Psoas muscle (tissue), 7 donors: ENCODE measurements at regions not wholly inside any gene's neighbourhood (a gene's known extent, or its start where the extent isn't known, plus 50 kb on each side); places are given as distances from the start of the nearest gene placed in this dataset.
A peak's percentile ranks its signal among the peaks of the same experiment; 100 is the strongest.

Experiments
- ATAC-seq, 4 donors: fragments of 200-7000 bp; cut with Tn5 transposase; one replicate each; pipeline ENCODE4 v1.9.1; 2020; ENCODE audit warnings: moderate library complexity in 3 of 4, mild to moderate bottlenecking in 2 of 4
- DNase-seq, 2 donors: peaks; one replicate each; pipeline ENCODE4 v3.0.0-alpha.2; 2020
- H3K27ac ChIP-seq: fragments of 200-600 bp; one replicate; pipeline ENCODE4 v1.8.0; 2022
- H3K27me3 ChIP-seq, 3 donors: fragments of 200-600 bp in 1 of 3; one replicate each; pipeline versions ENCODE4 v1.6.1 to v1.8.0; 2013 to 2022; ENCODE audit warnings: low read length in 2 of 3, mild to moderate bottlenecking in 2 of 3, moderate library complexity in 1 of 3; ENCODE audit not compliant: insufficient read depth in 3 of 3
- H3K36me3 ChIP-seq, 2 donors: fragments of 200-600 bp in 1 of 2; one replicate each; pipeline versions ENCODE4 v1.6.1 to v1.8.0; 2013 to 2022; ENCODE audit warnings: low read depth in 1 of 2, mild to moderate bottlenecking in 1 of 2, moderate library complexity in 1 of 2; ENCODE audit not compliant: insufficient read depth in 1 of 2
- H3K4me1 ChIP-seq: fragments of 200-600 bp; one replicate; pipeline ENCODE4 v1.8.0; 2022
- H3K4me3 ChIP-seq: fragments of 200-600 bp; one replicate; pipeline ENCODE4 v1.8.0; 2022; ENCODE audit warnings: mild to moderate bottlenecking
- H3K9me3 ChIP-seq: fragments of 200-600 bp; one replicate; pipeline ENCODE4 v1.8.0; 2022
- WGBS, 3 donors: extraction: QIAGEN DNeasy Blood & Tissue Kit; methylation state at CpG; one replicate each; pipeline versions ENCODE4 v1.1.6 to v1.1.7; 2013; 5-methylcytosine and 5-hydroxymethylcytosine counted together
- intact Hi-C, 2 donors: fragments of 100-400 bp; cut with DNase I; formaldehyde crosslinking; loops; one replicate each; pipeline versions ENCODE4 v1.11.0 to v1.14.2; 2022
- TF ChIP-seq, protein P1 (sequence below): fragments of 200-600 bp; IDR thresholded peaks from one replicate; pipeline ENCODE4 v1.8.0; 2022; ENCODE audit warnings: antibody characterized with exemption
- donor health status: healthy with polysubstance abuse.
- donor health status: DM: no; HTN: no; CAD: no; lungs with moderate emphysema.
- donor health status: Bipolar disorder and iron deficiency.
- donor health status: healthy.
- donor health status: DM: yes; HTN: yes; CAD: no.
- donor health status: DM: no; HTN: no; CAD: no.
- donor health status: DM: yes; HTN: yes; CAD: no.

DNA sequence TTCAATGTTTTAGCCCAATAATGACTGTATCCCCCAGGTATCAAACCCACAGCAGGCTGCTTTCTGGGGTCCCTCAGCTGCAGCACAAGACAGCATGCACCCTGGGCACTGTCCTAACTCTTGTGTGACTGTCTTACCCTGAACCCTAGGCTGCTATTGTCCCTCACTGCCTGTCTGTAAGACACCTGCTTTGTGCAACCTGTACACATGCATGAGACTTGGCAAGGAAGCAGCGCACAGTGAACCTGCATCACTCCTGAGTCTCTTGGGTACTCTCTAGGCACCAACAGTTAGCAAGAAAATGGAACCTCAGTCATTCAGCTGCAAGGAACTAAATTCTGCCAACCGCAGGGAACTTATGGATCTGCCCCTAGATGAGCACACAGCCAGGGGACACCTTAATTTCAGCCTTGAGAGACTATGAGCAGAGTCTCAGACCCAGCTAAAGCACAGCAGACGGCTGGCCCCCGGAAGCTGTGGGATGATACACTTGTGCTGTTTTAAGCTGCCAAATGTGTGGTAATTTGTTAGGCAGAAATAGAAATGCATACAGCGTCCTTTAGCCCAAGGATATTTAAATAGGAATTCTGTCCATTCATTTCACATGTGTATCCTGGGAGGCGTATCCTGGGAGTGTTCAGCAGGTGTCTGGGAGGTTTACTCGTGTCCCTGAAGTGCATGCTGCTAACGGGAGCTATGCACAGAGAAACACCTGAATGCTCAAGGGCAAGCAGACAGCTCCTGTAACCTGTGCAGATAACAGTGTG is 223.8 kb downstream of the KLF13 start:
- ATAC-seq: no peak
- no peak for DNase-seq
- no peaks in the 10 kb centered on the region for H3K4me1 ChIP-seq
- intact Hi-C loops: no loop called here
- H3K27me3 ChIP-seq: no peaks in the 10 kb centered on the region
- H3K4me3 ChIP-seq: no peak overlapping the region
- H3K27ac ChIP-seq: no peak overlapping the region
- WGBS, 3 donors: 73 to 82% (median 77%) methylated on average over 8 of the region's 8 CpGs
- H3K9me3 ChIP-seq: no peaks in the 10 kb centered on the region
- TF ChIP-seq, protein P1, sequence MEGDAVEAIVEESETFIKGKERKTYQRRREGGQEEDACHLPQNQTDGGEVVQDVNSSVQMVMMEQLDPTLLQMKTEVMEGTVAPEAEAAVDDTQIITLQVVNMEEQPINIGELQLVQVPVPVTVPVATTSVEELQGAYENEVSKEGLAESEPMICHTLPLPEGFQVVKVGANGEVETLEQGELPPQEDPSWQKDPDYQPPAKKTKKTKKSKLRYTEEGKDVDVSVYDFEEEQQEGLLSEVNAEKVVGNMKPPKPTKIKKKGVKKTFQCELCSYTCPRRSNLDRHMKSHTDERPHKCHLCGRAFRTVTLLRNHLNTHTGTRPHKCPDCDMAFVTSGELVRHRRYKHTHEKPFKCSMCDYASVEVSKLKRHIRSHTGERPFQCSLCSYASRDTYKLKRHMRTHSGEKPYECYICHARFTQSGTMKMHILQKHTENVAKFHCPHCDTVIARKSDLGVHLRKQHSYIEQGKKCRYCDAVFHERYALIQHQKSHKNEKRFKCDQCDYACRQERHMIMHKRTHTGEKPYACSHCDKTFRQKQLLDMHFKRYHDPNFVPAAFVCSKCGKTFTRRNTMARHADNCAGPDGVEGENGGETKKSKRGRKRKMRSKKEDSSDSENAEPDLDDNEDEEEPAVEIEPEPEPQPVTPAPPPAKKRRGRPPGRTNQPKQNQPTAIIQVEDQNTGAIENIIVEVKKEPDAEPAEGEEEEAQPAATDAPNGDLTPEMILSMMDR: no peak
- no peaks in the 10 kb centered on the region for H3K36me3 ChIP-seq

DNA sequence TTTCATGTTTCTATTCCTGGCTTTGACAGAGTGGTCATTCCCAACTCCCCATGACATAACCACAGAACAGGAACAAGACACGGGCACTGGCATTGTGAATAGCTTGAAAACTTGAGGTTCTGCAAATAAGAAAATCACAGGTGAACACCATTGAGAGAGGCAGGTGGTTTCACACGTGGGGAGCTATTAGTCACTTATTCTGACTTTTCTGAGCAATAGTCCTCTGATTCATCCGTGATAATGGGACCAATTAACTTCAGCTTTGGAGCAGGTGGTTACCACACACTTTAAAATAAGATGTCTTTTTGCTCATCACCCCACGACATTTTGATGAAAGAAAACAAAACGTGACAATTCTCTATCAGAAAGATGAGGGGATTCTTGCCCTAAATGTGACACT is 224.7 kb downstream of the KLF13 start:
- DNase-seq (no peak), ATAC-seq (no peak)
- Histone ChIP-seq H3K9me3 (no peaks in the 10 kb centered on the region), H3K4me3 (no peak overlapping the region), H3K27me3 (no peaks in the 10 kb centered on the region), H3K4me1 (no peaks in the 10 kb centered on the region), H3K27ac (no peak overlapping the region), H3K36me3 (no peaks in the 10 kb centered on the region)
- WGBS, 3 donors: 78 to 80% (median 79%) methylated on average over 5 of the region's 5 CpGs
- TF ChIP-seq, protein P1: no peak
- intact Hi-C loops: no loop called here

DNA sequence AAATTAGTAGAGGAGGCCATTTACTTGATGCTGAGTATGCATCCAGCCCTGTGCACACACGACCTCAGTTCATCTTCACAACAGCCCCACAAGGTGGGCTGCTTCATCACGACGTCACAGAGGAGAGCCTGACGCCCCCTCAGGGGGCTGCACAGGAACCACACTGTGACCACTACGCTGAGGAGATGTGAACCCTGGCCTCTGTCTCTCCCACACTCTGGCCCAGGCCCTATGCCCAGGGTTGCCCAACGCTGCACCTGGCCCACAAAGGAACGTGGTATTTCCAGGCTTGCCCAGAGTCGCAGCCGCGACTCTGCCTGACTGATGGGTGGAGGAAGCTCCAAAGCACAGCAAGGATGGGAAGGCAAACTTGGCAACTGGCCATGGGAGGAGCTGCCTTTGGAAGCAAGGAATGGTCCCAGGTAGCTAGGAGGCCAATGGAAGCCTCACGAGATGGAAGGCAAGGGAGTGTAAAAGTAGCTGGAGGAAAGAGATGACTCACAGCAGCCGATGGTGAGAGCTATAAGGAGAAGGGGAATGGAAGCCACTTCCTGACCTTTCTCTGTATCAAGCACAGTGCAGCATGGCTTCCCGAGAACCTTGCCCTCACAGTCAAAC is 226.0 kb downstream of the KLF13 start:
- H3K4me1 ChIP-seq: no peaks in the 10 kb centered on the region
- no peaks in the 10 kb centered on the region for H3K27me3 ChIP-seq
- no peak overlapping the region for H3K4me3 ChIP-seq
- H3K27ac ChIP-seq: no peak overlapping the region
- intact Hi-C loops: no loop called here
- WGBS, 3 donors: 87 to 88% (median 87%) methylated on average over 13 of the region's 13 CpGs
- ATAC-seq (no peak), DNase-seq (no peak)
- TF ChIP-seq, protein P1: no peak
- H3K9me3 ChIP-seq: no peaks in the 10 kb centered on the region
- no peaks in the 10 kb centered on the region for H3K36me3 ChIP-seq

DNA sequence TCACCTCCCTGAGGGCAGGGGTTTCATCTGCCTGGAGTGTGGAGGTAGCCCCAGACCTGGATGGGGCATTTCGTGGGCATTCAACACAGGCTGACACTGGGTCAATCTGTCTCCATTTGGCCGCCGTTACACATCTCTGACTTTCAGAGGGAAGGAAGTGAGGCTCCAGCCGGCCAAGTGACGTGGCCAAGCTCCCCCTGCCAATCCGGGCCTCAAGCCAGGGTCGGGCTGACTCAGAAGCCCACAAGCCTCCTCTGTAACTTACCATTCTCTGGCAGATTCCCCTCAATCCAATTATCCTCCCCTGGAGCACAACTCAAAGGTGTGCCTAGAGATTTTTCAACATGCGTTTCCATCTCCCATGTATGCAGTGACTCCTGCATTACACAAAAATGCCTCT is 227.6 kb downstream of the KLF13 start:
- intact Hi-C loops: no loop called here
- 23 to 33% (median 25%) methylated on average over 8 of the region's 8 CpGs for WGBS, 3 donors
- Histone ChIP-seq H3K4me1 (no peaks in the 10 kb centered on the region), H3K36me3 (no peaks in the 10 kb centered on the region), H3K4me3 (no peak overlapping the region), H3K9me3 (no peaks in the 10 kb centered on the region), H3K27me3 (no peaks in the 10 kb centered on the region), H3K27ac (peak overlapping the region; percentile 16)
- TF ChIP-seq, protein P1: no peak
- peak in 2 of 4 donors; percentile 36 to 56 for ATAC-seq
- peak; percentile 45 to 69 for DNase-seq
